Stomach smooth muscle (tissue), 2 donors: ENCODE measurements at regions not wholly inside any gene's neighbourhood (a gene's known extent, or its start where the extent isn't known, plus 50 kb on each side); places are given as distances from the start of the nearest gene placed in this dataset.

Experiments
- H3K27ac ChIP-seq: one replicate; pipeline ENCODE4 v1.7.0; 2013; ENCODE audit warnings: mild to moderate bottlenecking, low read length, inconsistent platforms
- H3K27me3 ChIP-seq, 2 donors: one replicate each; pipeline ENCODE4 v1.7.0; 2013; ENCODE audit warnings: low read length in 2 of 2; ENCODE audit not compliant: insufficient read depth in 2 of 2, control insufficient read depth in 1 of 2
- H3K36me3 ChIP-seq, 2 donors: one replicate each; pipeline ENCODE4 v1.7.0; 2013; ENCODE audit warnings: low read length in 2 of 2; ENCODE audit not compliant: control insufficient read depth in 2 of 2, insufficient read depth in 2 of 2
- H3K4me1 ChIP-seq: one replicate; pipeline ENCODE4 v1.7.0; 2013; ENCODE audit warnings: low read length; ENCODE audit not compliant: control insufficient read depth, insufficient read depth
- H3K4me3 ChIP-seq, 2 donors: one replicate each; pipeline ENCODE4 v1.7.0; 2013; ENCODE audit warnings: low read length in 2 of 2
- H3K9ac ChIP-seq, 2 donors: one replicate each; pipeline ENCODE4 v1.7.0; 2013; ENCODE audit warnings: low read length in 2 of 2, mild to moderate bottlenecking in 1 of 2
- H3K9me3 ChIP-seq, 2 donors: one replicate each; pipeline ENCODE4 v1.7.0; 2013; ENCODE audit warnings: low read length in 2 of 2; ENCODE audit not compliant: control insufficient read depth in 2 of 2
- donor health status: healthy.
- donor health status: Pancreatic carcinoma.

GRCh38 chr16:86343027-86343795 is 167.1 kb upstream of the FOXF1 start:
- H3K36me3 ChIP-seq, result no peaks in the 10 kb centered on the region
- no peaks in the 10 kb centered on the region for H3K27me3 ChIP-seq
- peak overlapping the region; percentile 74 to 82 for H3K9ac ChIP-seq
- peak overlapping the region; percentile 12 to 66 for H3K4me3 ChIP-seq
- H3K9me3 ChIP-seq, result no peaks in the 10 kb centered on the region
- H3K27ac ChIP-seq, result peak overlapping the region; percentile 98
- H3K4me1 ChIP-seq, result peaks cover 45% of the 10 kb centered on the region

GRCh38 chr16:86343796-86344585 is 166.3 kb upstream of the FOXF1 start:
- H3K9me3 ChIP-seq, result no peaks in the 10 kb centered on the region
- peak overlapping the region; percentile 73 to 82 for H3K9ac ChIP-seq
- no peaks in the 10 kb centered on the region for H3K27me3 ChIP-seq
- no peaks in the 10 kb centered on the region for H3K36me3 ChIP-seq
- H3K4me1 ChIP-seq, result peaks cover 45% of the 10 kb centered on the region
- H3K27ac ChIP-seq, result peak overlapping the region; percentile 98
- peak overlapping the region; percentile 47 to 66 for H3K4me3 ChIP-seq

- no peaks in the 10 kb centered on the region for H3K9me3 ChIP-seq
- peak overlapping the region; percentile 73 to 82 for H3K9ac ChIP-seq
- H3K36me3 ChIP-seq, result no peaks in the 10 kb centered on the region
- H3K4me3 ChIP-seq, result peak overlapping the region in 1 of 2 donors; percentile 66
- peaks cover 45% of the 10 kb centered on the region for H3K4me1 ChIP-seq
- H3K27me3 ChIP-seq, result no peaks in the 10 kb centered on the region
- H3K27ac ChIP-seq, result peak overlapping the region; percentile 98
Measured at GRCh38 chr16:86344586-86344871, 165.8 kb upstream of the FOXF1 start.

DNA sequence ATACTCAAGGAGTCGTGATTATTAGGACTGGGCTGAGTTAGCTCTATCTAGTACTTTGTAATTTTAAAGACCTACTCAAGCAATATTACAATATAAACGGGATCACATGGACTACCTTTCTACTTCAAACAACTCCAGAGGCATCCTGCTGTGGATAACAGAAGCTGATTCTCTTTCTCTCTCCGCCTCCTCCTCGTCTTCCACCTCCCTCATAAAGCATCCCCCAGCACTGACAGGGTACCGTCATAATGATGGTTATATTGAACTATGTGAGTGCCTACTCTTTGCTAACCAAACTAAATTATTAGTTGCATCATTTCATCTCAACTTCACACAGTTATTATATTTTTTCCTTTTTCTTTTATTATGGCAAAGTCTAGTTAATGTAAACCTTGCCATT is 165.4 kb upstream of the FOXF1 start:
- Histone ChIP-seq H3K9ac (peak overlapping the region in 1 of 2 donors; percentile 82), H3K36me3 (no peaks in the 10 kb centered on the region), H3K27me3 (no peaks in the 10 kb centered on the region), H3K4me1 (peaks cover 45% of the 10 kb centered on the region), H3K27ac (peak overlapping the region; percentile 98), H3K4me3 (no peak overlapping the region), H3K9me3 (no peaks in the 10 kb centered on the region)

DNA sequence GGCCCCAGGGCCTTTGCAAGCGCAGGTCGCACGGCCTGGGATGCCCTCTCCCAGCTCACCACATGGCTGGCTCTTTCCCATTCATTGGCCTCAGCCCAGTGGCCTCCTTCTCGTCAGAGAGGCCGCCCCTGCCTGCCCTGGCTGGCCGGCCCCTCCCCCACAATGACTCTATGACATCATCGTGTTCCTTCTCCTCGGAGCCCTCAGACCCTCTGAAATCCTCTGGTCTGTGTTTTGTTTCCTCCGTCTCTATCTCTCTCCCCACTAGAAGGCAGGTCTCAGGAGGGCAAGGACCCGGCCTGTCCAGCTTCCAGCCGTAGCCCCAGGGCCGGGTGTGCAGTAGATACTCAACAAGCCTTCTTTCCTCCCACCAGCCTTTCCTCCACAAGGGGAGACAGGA is 164.8 kb upstream of the FOXF1 start:
- H3K4me1 ChIP-seq, result peaks cover 41% of the 10 kb centered on the region
- H3K27ac ChIP-seq, result peak overlapping the region; percentile 98
- H3K36me3 ChIP-seq, result no peaks in the 10 kb centered on the region
- no peak overlapping the region for H3K4me3 ChIP-seq
- H3K9ac ChIP-seq, result no peak overlapping the region
- H3K9me3 ChIP-seq, result no peaks in the 10 kb centered on the region
- H3K27me3 ChIP-seq, result no peaks in the 10 kb centered on the region

DNA sequence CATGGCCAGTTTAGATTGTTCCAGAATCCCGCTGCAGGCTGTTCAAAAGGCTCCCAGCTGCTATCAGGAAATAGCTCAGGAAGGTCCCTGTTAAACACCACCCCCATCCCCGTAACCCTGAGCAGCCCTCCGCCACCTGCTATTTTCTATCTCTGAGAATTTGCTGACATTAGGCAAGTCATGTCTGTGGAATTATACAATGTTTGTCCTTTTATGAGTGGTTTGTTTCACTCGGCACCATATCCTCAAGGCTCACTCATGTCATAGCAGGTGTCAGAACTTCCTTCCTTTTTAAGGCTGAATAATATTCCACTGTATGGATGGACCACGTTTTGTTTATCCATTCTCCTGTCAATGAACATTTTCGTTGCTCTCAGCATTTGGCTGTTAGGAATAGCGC is 164.3 kb upstream of the FOXF1 start:
- Histone ChIP-seq H3K9ac (no peak overlapping the region), H3K27ac (peak overlapping the region; percentile 98), H3K27me3 (no peaks in the 10 kb centered on the region), H3K4me3 (no peak overlapping the region), H3K4me1 (peaks cover 40% of the 10 kb centered on the region), H3K9me3 (no peaks in the 10 kb centered on the region), H3K36me3 (no peaks in the 10 kb centered on the region)

DNA sequence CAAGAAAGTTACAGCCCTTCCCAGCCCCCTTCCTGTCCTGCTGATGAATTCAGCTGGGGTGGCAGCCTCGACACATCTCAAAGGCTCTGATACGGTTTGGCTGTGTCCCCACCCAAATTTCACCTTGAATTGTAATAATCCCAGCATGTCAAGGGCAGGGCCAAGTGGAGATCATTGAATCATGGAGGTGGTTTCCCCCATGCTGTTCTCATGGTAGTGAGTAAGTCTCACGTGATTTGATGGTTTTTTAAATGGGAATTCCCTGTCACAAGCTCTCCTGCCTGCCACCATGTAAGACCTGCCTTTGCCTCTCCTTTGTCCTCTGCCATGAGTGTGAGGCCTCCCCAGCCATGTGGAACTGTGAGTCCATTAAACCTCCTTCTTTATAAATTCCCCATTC is 163.2 kb upstream of the FOXF1 start:
- no peak overlapping the region for H3K4me3 ChIP-seq
- no peaks in the 10 kb centered on the region for H3K27me3 ChIP-seq
- no peak overlapping the region for H3K27ac ChIP-seq
- H3K9me3 ChIP-seq, result no peaks in the 10 kb centered on the region
- H3K9ac ChIP-seq, result no peak overlapping the region
- peaks cover 30% of the 10 kb centered on the region for H3K4me1 ChIP-seq
- H3K36me3 ChIP-seq, result no peaks in the 10 kb centered on the region

GRCh38 chr16:86347916-86348555 is 162.3 kb upstream of the FOXF1 start:
- Histone ChIP-seq H3K27me3 (no peaks in the 10 kb centered on the region), H3K4me1 (peaks cover 21% of the 10 kb centered on the region), H3K9ac (no peak overlapping the region), H3K4me3 (no peak overlapping the region), H3K9me3 (no peaks in the 10 kb centered on the region), H3K36me3 (no peaks in the 10 kb centered on the region), H3K27ac (no peak overlapping the region)

GRCh38 chr16:86349338-86349900 is 160.9 kb upstream of the FOXF1 start:
- no peak overlapping the region for H3K4me3 ChIP-seq
- H3K27me3 ChIP-seq, result no peaks in the 10 kb centered on the region
- no peaks in the 10 kb centered on the region for H3K36me3 ChIP-seq
- peaks cover 12% of the 10 kb centered on the region for H3K4me1 ChIP-seq
- H3K27ac ChIP-seq, result no peak overlapping the region
- H3K9ac ChIP-seq, result no peak overlapping the region
- H3K9me3 ChIP-seq, result no peaks in the 10 kb centered on the region

DNA sequence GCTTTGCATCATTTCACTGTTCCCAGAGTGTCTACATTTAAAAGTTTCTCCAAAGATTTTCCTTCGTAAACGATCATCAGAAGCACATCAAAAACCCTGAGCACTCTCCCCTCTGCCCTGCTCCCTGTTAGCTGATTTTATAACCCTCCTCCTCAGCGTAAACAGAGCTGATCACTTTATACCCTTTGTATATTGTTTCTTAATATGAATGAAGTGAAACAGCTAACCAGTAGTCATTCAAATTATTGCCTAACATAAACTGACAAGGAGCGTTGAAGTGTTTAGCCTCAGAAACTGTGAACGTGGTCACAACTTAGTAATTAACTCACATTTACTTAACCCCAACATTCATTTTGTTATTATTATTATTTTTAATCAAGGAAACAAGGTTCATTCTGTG is 160.0 kb upstream of the FOXF1 start:
- H3K4me1 ChIP-seq, result peaks cover 6% of the 10 kb centered on the region
- H3K36me3 ChIP-seq, result no peaks in the 10 kb centered on the region
- no peaks in the 10 kb centered on the region for H3K27me3 ChIP-seq
- H3K9ac ChIP-seq, result no peak overlapping the region
- no peaks in the 10 kb centered on the region for H3K9me3 ChIP-seq
- no peak overlapping the region for H3K27ac ChIP-seq
- H3K4me3 ChIP-seq, result no peak overlapping the region
